B cell (primary cell): ENCODE measurements at regions not wholly inside any gene's neighbourhood (a gene's known extent, or its start where the extent isn't known, plus 50 kb on each side); places are given as distances from the start of the nearest gene placed in this dataset.

Experiments
- ATAC-seq: fragments of 200-7000 bp; cut with Tn5 transposase; one replicate; pipeline ENCODE4 v1.10.0; 2021; ENCODE audit warnings: low read depth, mild to moderate bottlenecking, moderate number of reproducible peaks, moderate library complexity
- CTCF ChIA-PET: fragments of 350-600 bp; sonication (Branson Sonifier 250); formaldehyde crosslinking; loops from one replicate; lab custom pipeline; 2021; ENCODE audit warnings: antibody characterized with exemption, inconsistent platforms; lab: Charles Lee
- POLR2A ChIA-PET: fragments of 350-600 bp; sonication (Branson Sonifier 250); formaldehyde crosslinking; loops from one replicate; lab custom pipeline; 2021; ENCODE audit warnings: antibody characterized with exemption; lab: Charles Lee
- DNase-seq: peaks from one replicate; pipeline ENCODE4 v3.0.0; 2013
- H2AFZ ChIP-seq: 2 replicates; pipeline ENCODE4 v1.6.1; 2012; ENCODE audit warnings: mild to moderate bottlenecking, low read depth, low read length; ENCODE audit not compliant: insufficient read depth, poor library complexity, severe bottlenecking
- H3K27ac ChIP-seq, 2 donors: 1 replicate in 1 of 2; 2 replicates in 1 of 2; pipeline ENCODE4 v1.5.1; 2012 to 2013; ENCODE audit warnings: low read length in 2 of 2, mild to moderate bottlenecking in 2 of 2, moderate library complexity in 1 of 2
- H3K27me3 ChIP-seq, 4 experiments: fragments of 200-600 bp in 1 of 4; sonication (generic) in 1 of 4; replicated peaks in 1 of 4; 1 replicate in 2 of 4; 2 replicates in 2 of 4; pipeline versions ENCODE4 v1.6.1 to v1.7.0; 2013 to 2016; ENCODE audit warnings: low read length in 3 of 4, mild to moderate bottlenecking in 2 of 4, mixed read lengths in 1 of 4, moderate library complexity in 1 of 4; ENCODE audit not compliant: insufficient read depth in 4 of 4, control insufficient read depth in 3 of 4; ENCODE audit errors: control extremely low read depth in 1 of 4
- H3K36me3 ChIP-seq, 2 experiments: replicated peaks in 1 of 2; 1 replicate in 1 of 2; 2 replicates in 1 of 2; pipeline versions ENCODE4 v1.6.1 to v1.7.1; 2013; ENCODE audit warnings: low read length in 1 of 2; ENCODE audit not compliant: insufficient read depth in 2 of 2, control insufficient read depth in 1 of 2; ENCODE audit errors: control extremely low read depth in 1 of 2, extremely low read depth in 1 of 2
- H3K4me1 ChIP-seq, 2 donors: fragments of 200-600 bp in 1 of 2; sonication (generic) in 1 of 2; 1 replicate in 1 of 2; 2 replicates in 1 of 2; pipeline versions ENCODE4 v1.5.1 to v1.6.1; 2013 to 2017; ENCODE audit warnings: low read length in 2 of 2; ENCODE audit not compliant: control insufficient read depth in 2 of 2, insufficient read depth in 2 of 2
- H3K4me2 ChIP-seq: replicated peaks from 2 replicates; pipeline ENCODE3; 2012; ENCODE audit warnings: mild to moderate bottlenecking, low read depth, low read length; ENCODE audit not compliant: poor library complexity, severe bottlenecking
- H3K4me3 ChIP-seq, 5 experiments: fragments of 200-600 bp in 1 of 5; sonication (generic) in 1 of 5; 1 replicate in 3 of 5; 2 replicates in 2 of 5; pipeline versions ENCODE4 v1.5.1 to v1.7.0; 2011 to 2016; ENCODE audit warnings: low read length in 4 of 5, mild to moderate bottlenecking in 4 of 5, low read depth in 2 of 5, control low read depth in 1 of 5, moderate library complexity in 1 of 5; ENCODE audit not compliant: insufficient read depth in 1 of 5; ENCODE audit errors: control extremely low read depth in 1 of 5, extremely low read depth in 1 of 5
- H3K79me2 ChIP-seq: fragments of 200-600 bp; sonication (generic); one replicate; pipeline ENCODE4 v1.6.0; 2016; ENCODE audit warnings: low read length; ENCODE audit not compliant: control insufficient read depth, insufficient read depth
- H3K9ac ChIP-seq: fragments of 200-600 bp; sonication (generic); 2 replicates; pipeline ENCODE4 v1.6.1; 2017; ENCODE audit warnings: mild to moderate bottlenecking, low read length, moderate library complexity
- H3K9me3 ChIP-seq, 3 donors: one replicate each; pipeline versions ENCODE4 v1.6.1 to v1.7.1; 2013; ENCODE audit warnings: low read length in 2 of 3; ENCODE audit not compliant: control insufficient read depth in 2 of 3, insufficient read depth in 1 of 3; ENCODE audit errors: control extremely low read depth in 1 of 3
- H4K20me1 ChIP-seq: 2 replicates; pipeline ENCODE4 v1.6.0; 2012; ENCODE audit warnings: mild to moderate bottlenecking, low read length; ENCODE audit not compliant: insufficient read depth, control insufficient read depth, poor library complexity, severe bottlenecking
- H3K27ac Mint-ChIP-seq: one replicate; pipeline ENCODE4 v1.8.0; 2021; ENCODE audit warnings: mixed read lengths
- H3K27me3 Mint-ChIP-seq: one replicate; pipeline ENCODE4 v1.8.0; 2021; ENCODE audit warnings: mixed read lengths
- H3K4me1 Mint-ChIP-seq: one replicate; pipeline ENCODE4 v1.8.0; 2021; ENCODE audit warnings: mixed read lengths
- H3K4me3 Mint-ChIP-seq: one replicate; pipeline ENCODE4 v1.8.0; 2021; ENCODE audit warnings: mixed read lengths
- H3K9me3 Mint-ChIP-seq: one replicate; pipeline ENCODE4 v1.8.0; 2022; ENCODE audit warnings: mixed read lengths; ENCODE audit not compliant: insufficient read depth
- EZH2 ChIP-seq: IDR thresholded peaks from 2 replicates; pipeline ENCODE4 v1.6.1; 2012; ENCODE audit warnings: borderline replicate concordance, low read depth, mild to moderate bottlenecking, moderate library complexity, low read length; ENCODE audit not compliant: insufficient read depth, poor library complexity, severe bottlenecking
- WGBS: methylation state at CpG from one replicate; pipeline ENCODE4 v1.1.5; 2013; ENCODE audit warnings: missing lambda C conversion rate; ENCODE audit not compliant: insufficient coverage; 5-methylcytosine and 5-hydroxymethylcytosine counted together
- intact Hi-C: fragments of 100-400 bp; cut with micrococcal nuclease; formaldehyde crosslinking; loops from one replicate; pipeline ENCODE4 v1.10.0; 2022
- TF ChIP-seq, protein P1 (sequence below): fragments of 200-600 bp; IDR thresholded peaks from one replicate; pipeline ENCODE4 v1.8.0; 2022; ENCODE audit warnings: antibody characterized with exemption, mild to moderate bottlenecking

DNA sequence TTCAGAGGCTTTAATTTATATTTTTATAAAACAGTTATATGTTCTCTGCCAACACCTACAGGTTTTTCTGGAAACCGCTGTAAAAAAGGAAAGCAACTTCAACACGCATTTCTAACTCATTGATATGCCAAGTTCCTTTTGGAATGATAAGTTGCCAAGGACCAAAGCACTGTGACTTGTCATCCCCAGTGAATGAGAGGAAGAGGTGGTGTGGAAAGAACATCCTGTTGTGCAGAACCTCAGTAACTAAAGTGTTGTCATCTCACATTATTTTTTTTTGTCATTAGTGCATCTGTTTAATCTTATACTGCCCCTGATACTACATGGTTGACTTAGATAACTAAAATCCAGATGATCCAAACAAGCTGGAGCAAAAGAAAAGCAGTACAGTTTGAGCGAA is 96.0 kb upstream of the NEUROD1 start:
- Histone ChIP-seq H3K9ac (no peak overlapping the region), H3K36me3 (no peaks in the 10 kb centered on the region), H3K79me2 (no peaks in the 10 kb centered on the region), H3K9me3 (no peaks in the 10 kb centered on the region), H4K20me1 (no peaks in the 10 kb centered on the region), H2AFZ (no peak overlapping the region), H3K4me3 (no peak overlapping the region), H3K4me2 (no peak overlapping the region), H3K4me1 (no peaks in the 10 kb centered on the region), H3K27ac (no peak overlapping the region), H3K27me3 (no peaks in the 10 kb centered on the region)
- H3K4me1 Mint-ChIP-seq: peaks cover 6% of the 10 kb centered on the region
- no peak for ATAC-seq
- no peak overlapping the region for H3K4me3 Mint-ChIP-seq
- TF ChIP-seq, protein P1, sequence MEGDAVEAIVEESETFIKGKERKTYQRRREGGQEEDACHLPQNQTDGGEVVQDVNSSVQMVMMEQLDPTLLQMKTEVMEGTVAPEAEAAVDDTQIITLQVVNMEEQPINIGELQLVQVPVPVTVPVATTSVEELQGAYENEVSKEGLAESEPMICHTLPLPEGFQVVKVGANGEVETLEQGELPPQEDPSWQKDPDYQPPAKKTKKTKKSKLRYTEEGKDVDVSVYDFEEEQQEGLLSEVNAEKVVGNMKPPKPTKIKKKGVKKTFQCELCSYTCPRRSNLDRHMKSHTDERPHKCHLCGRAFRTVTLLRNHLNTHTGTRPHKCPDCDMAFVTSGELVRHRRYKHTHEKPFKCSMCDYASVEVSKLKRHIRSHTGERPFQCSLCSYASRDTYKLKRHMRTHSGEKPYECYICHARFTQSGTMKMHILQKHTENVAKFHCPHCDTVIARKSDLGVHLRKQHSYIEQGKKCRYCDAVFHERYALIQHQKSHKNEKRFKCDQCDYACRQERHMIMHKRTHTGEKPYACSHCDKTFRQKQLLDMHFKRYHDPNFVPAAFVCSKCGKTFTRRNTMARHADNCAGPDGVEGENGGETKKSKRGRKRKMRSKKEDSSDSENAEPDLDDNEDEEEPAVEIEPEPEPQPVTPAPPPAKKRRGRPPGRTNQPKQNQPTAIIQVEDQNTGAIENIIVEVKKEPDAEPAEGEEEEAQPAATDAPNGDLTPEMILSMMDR: no peak
- no peak for TF ChIP-seq EZH2
- ChIA-PET CTCF (no interaction called here), POLR2A (no interaction called here)
- peaks cover 1% of the 10 kb centered on the region for H3K9me3 Mint-ChIP-seq
- H3K27ac Mint-ChIP-seq: no peak overlapping the region
- peaks cover 4% of the 10 kb centered on the region for H3K27me3 Mint-ChIP-seq
- intact Hi-C loops: no loop called here
- no CpG with 5 or more reads among the region's 3 CpGs for WGBS
- DNase-seq: no peak

DNA sequence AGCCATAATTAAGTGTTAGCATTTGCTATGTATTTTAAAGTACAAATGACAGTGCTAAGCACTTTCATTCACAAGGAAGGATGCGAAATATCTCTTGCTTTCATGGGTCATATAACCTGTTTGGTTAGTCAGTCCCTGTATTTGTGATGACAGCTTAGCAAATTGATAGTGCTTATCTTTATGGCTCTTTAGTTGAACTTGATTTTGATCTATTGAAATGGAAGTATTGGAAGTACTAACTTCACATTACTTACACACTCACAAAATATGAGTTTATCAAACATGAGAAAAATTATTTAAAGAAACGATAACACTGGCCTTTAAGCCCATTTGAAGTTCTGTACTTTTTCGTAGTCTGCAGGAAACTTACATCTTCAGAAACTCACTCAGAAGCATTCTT is 97.4 kb upstream of the NEUROD1 start:
- DNase-seq: no peak
- Histone ChIP-seq H3K36me3 (no peaks in the 10 kb centered on the region), H3K79me2 (no peaks in the 10 kb centered on the region), H3K4me1 (no peaks in the 10 kb centered on the region), H4K20me1 (no peaks in the 10 kb centered on the region), H3K9ac (no peak overlapping the region), H3K27ac (no peak overlapping the region), H3K4me3 (no peak overlapping the region), H3K9me3 (no peaks in the 10 kb centered on the region), H3K4me2 (no peak overlapping the region), H2AFZ (no peak overlapping the region), H3K27me3 (no peaks in the 10 kb centered on the region)
- CTCF ChIA-PET: no interaction called here
- Mint-ChIP-seq H3K27ac (no peak overlapping the region), H3K9me3 (peaks cover 1% of the 10 kb centered on the region), H3K4me1 (peaks cover 6% of the 10 kb centered on the region), H3K27me3 (no peaks in the 10 kb centered on the region), H3K4me3 (no peak overlapping the region)
- no CpG with 5 or more reads among the region's 3 CpGs for WGBS
- TF ChIP-seq, protein P1: no peak
- TF ChIP-seq EZH2: no peak
- intact Hi-C loops: no loop called here
- ATAC-seq: no peak
- POLR2A ChIA-PET: no interaction called here
